ENCODE measurements at regions not wholly inside any gene's neighbourhood (a gene's known extent, or its start where the extent isn't known, plus 50 kb on each side); places are given as distances from the start of the nearest gene placed in this dataset.

GRCh38 chr7:81624650-81625631, 144.9 kb downstream of the HGF start:
- intact Hi-C loops (cut with DNase I; ENCODE audit: low total_unique reads): no loop called here
- WGBS, 2 donors: 51 to 52% methylated on average over 6 of the region's 6 CpGs
- DNase-seq (ENCODE audit: low spot score in 2 of 2): no peak
- TF ChIP-seq POLR2A (IDR thresholded peaks at IDR 0.05) (no peak), CTCF (IDR thresholded peaks at IDR 0.05) (no peak)
- no peak overlapping the region for H3K4me3 ChIP-seq (ENCODE audit: low read depth, poor library complexity, severe bottlenecking)

GRCh38 chr7:81624021-81624592, 145.7 kb downstream of the HGF start:
- no peak for TF ChIP-seq CTCF (IDR thresholded peaks at IDR 0.05)
- no peak for TF ChIP-seq POLR2A (IDR thresholded peaks at IDR 0.05)
- no peak overlapping the region for H3K4me3 ChIP-seq (ENCODE audit: low read depth, poor library complexity, severe bottlenecking)
- DNase-seq (ENCODE audit: low spot score in 2 of 2): no peak
- WGBS, 2 donors: 92 to 93% methylated on average over 1 of the region's 1 CpG
- intact Hi-C loops (cut with DNase I; ENCODE audit: low total_unique reads): no loop called here

- no peak for DNase-seq (ENCODE audit: low spot score in 2 of 2)
- 78 to 91% methylated on average over 1 of the region's 1 CpG for WGBS, 2 donors
- TF ChIP-seq POLR2A (IDR thresholded peaks at IDR 0.05) (no peak), CTCF (IDR thresholded peaks at IDR 0.05) (no peak)
- intact Hi-C loops (cut with DNase I; ENCODE audit: low total_unique reads): no loop called here
- no peak overlapping the region for H3K4me3 ChIP-seq (ENCODE audit: low read depth, poor library complexity, severe bottlenecking)
Observed at GRCh38 chr7:81623251-81623855, 146.5 kb downstream of the HGF start.

- TF ChIP-seq POLR2A (IDR thresholded peaks at IDR 0.05) (no peak), CTCF (IDR thresholded peaks at IDR 0.05) (no peak)
- WGBS, 2 donors: 56 to 63% methylated on average over 1 of the region's 1 CpG
- no peak for DNase-seq (ENCODE audit: low spot score in 2 of 2)
- no peak overlapping the region for H3K4me3 ChIP-seq (ENCODE audit: low read depth, poor library complexity, severe bottlenecking)
- intact Hi-C loops (cut with DNase I; ENCODE audit: low total_unique reads): no loop called here
Observed at GRCh38 chr7:81621893-81622292, 148.0 kb downstream of the HGF start.

GRCh38 chr7:81618396-81619014, 151.3 kb downstream of the HGF start:
- DNase-seq (ENCODE audit: low spot score in 2 of 2): no peak
- H3K4me3 ChIP-seq (ENCODE audit: low read depth, poor library complexity, severe bottlenecking): no peak overlapping the region
- 75 to 79% methylated on average over 4 of the region's 4 CpGs for WGBS, 2 donors
- intact Hi-C loops (cut with DNase I; ENCODE audit: low total_unique reads): no loop called here
- no peak for TF ChIP-seq POLR2A (IDR thresholded peaks at IDR 0.05)
- no peak for TF ChIP-seq CTCF (IDR thresholded peaks at IDR 0.05)
